OCI-LY3 (cell line): ENCODE measurements at regions not wholly inside any gene's neighbourhood (a gene's known extent, or its start where the extent isn't known, plus 50 kb on each side); places are given as distances from the start of the nearest gene placed in this dataset.

Experiments used
- H2AFZ ChIP-seq: fragments of 200-600, 300-600 bp; shearing (Covaris generic); 2 replicates; pipeline ENCODE4 v1.6.0; 2014; ENCODE audit warnings: antibody characterized with exemption, low read depth, low read length
- H3K27ac ChIP-seq: fragments of 200-600, 300-600 bp; sonication (generic); 2 replicates; pipeline ENCODE4 v1.5.1; 2014; ENCODE audit warnings: mild to moderate bottlenecking, low read length, moderate library complexity, mixed read lengths
- H3K27me3 ChIP-seq: fragments of 200-600, 300-600 bp; sonication (generic); 2 replicates; pipeline ENCODE4 v1.6.1; 2014; ENCODE audit warnings: low read depth, low read length, mixed read lengths
- H3K36me3 ChIP-seq: fragments of 200-600, 300-600 bp; sonication (generic); replicated peaks from 2 replicates; pipeline ENCODE3; 2014; ENCODE audit warnings: low read depth, low read length, mixed read lengths
- H3K4me1 ChIP-seq: fragments of 300-600, 200-600 bp; sonication (generic); 2 replicates; pipeline ENCODE4 v1.6.1; 2014; ENCODE audit warnings: low read length, mixed read lengths
- H3K4me2 ChIP-seq: fragments of 200-600, 300-600 bp; sonication (generic); 2 replicates; pipeline ENCODE4 v1.6.1; 2014; ENCODE audit warnings: low read length, mixed read lengths
- H3K4me3 ChIP-seq: fragments of 300-600, 200-600 bp; sonication (generic); 2 replicates; pipeline ENCODE4 v1.5.1; 2014; ENCODE audit warnings: antibody characterized with exemption, mild to moderate bottlenecking, low read length, moderate library complexity
- H3K79me2 ChIP-seq: fragments of 300-600, 200-600 bp; shearing (Covaris generic); 2 replicates; pipeline ENCODE4 v1.6.1; 2014; ENCODE audit warnings: mild to moderate bottlenecking, low read length, mixed read lengths
- H3K9ac ChIP-seq: fragments of 300-600, 200-600 bp; shearing (Covaris generic); 2 replicates; pipeline ENCODE4 v1.6.0; 2014; ENCODE audit warnings: mild to moderate bottlenecking, low read length, moderate library complexity
- H3K9me3 ChIP-seq: fragments of 200-600, 300-600 bp; shearing (Covaris generic); 2 replicates; pipeline ENCODE4 v1.6.1; 2014; ENCODE audit warnings: low read length, mixed read lengths; ENCODE audit not compliant: insufficient read depth
- H4K20me1 ChIP-seq: fragments of 200-600, 300-600 bp; sonication (generic); 2 replicates; pipeline ENCODE4 v1.6.1; 2016; ENCODE audit warnings: low read length, mixed read lengths; ENCODE audit not compliant: insufficient read depth
- EZH2phosphoT487 ChIP-seq: fragments of 200-600 bp; shearing (Covaris generic); IDR thresholded peaks from 2 replicates; pipeline ENCODE4 v1.6.1; 2018; ENCODE audit warnings: antibody characterized with exemption, mixed run types, low read depth
- TF ChIP-seq, protein P1 (sequence below): fragments of 200-600, 300-600 bp; sonication (generic); IDR thresholded peaks from 2 replicates; pipeline ENCODE4 v1.5.1; 2014; ENCODE audit warnings: antibody characterized with exemption, low read length, low read depth

DNA sequence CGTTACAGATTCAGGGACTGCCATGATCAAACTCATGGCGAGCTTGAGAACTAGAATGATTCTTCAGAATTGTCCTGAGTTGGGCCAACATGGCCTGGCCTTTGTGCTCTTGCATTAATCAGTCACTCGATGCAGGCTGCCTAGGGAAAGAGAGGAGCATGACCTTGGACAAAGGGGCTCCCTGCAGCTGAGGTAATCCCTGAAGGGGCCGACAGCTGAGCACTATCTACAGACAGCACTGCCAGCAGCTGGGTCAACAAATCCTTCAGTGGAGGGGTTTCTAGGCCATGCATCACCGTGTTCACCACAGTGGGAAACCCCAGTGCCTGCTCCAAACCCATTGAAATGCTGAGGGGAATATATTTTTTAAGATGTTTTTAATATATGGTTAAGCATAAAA is 159.5 kb upstream of the POU2AF2 start:
- no peaks in the 10 kb centered on the region for H3K27me3 ChIP-seq
- H3K4me1 ChIP-seq: peaks cover 9% of the 10 kb centered on the region; the same call in 1 of the 2 replicates
- H3K9ac ChIP-seq: no peak overlapping the region
- no peaks in the 10 kb centered on the region for H3K79me2 ChIP-seq
- H3K9me3 ChIP-seq: no peaks in the 10 kb centered on the region
- H3K27ac ChIP-seq: no peak overlapping the region
- no peak overlapping the region for H3K4me2 ChIP-seq
- H2AFZ ChIP-seq: no peak overlapping the region
- H3K36me3 ChIP-seq: no peaks in the 10 kb centered on the region
- H3K4me3 ChIP-seq: no peak overlapping the region
- H4K20me1 ChIP-seq: no peaks in the 10 kb centered on the region
- TF ChIP-seq, protein P1, sequence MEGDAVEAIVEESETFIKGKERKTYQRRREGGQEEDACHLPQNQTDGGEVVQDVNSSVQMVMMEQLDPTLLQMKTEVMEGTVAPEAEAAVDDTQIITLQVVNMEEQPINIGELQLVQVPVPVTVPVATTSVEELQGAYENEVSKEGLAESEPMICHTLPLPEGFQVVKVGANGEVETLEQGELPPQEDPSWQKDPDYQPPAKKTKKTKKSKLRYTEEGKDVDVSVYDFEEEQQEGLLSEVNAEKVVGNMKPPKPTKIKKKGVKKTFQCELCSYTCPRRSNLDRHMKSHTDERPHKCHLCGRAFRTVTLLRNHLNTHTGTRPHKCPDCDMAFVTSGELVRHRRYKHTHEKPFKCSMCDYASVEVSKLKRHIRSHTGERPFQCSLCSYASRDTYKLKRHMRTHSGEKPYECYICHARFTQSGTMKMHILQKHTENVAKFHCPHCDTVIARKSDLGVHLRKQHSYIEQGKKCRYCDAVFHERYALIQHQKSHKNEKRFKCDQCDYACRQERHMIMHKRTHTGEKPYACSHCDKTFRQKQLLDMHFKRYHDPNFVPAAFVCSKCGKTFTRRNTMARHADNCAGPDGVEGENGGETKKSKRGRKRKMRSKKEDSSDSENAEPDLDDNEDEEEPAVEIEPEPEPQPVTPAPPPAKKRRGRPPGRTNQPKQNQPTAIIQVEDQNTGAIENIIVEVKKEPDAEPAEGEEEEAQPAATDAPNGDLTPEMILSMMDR: no peak
- TF ChIP-seq EZH2phosphoT487: no peak

DNA sequence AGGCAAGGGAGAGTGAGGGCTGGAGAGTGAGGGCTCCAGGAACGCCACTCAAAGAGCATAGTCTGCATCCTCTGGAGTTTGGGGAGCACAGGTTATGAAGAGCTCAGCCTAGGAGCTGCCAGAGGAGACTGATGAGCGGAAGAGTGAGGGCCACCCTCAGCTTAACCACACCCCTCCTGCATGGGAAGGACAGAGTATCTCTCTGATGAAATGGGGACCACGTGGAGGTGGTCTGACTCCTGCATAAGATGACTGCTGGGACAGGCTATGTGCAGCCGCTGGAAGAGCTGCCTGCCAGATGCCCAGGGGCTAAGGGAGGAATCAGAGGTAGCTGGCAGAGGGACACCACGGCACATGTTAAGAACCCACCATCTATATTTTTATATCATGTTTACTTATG is 162.9 kb upstream of the POU2AF2 start:
- H3K79me2 ChIP-seq: no peaks in the 10 kb centered on the region
- H4K20me1 ChIP-seq: no peaks in the 10 kb centered on the region
- no peaks in the 10 kb centered on the region for H3K9me3 ChIP-seq
- peaks cover 9% of the 10 kb centered on the region; the same call in 1 of the 2 replicates for H3K4me1 ChIP-seq
- H2AFZ ChIP-seq: no peak overlapping the region
- TF ChIP-seq, protein P1: no peak
- TF ChIP-seq EZH2phosphoT487: no peak
- H3K9ac ChIP-seq: no peak overlapping the region
- H3K27ac ChIP-seq: no peak overlapping the region
- H3K27me3 ChIP-seq: no peaks in the 10 kb centered on the region
- no peaks in the 10 kb centered on the region for H3K36me3 ChIP-seq
- no peak overlapping the region for H3K4me3 ChIP-seq
- H3K4me2 ChIP-seq: no peak overlapping the region

DNA sequence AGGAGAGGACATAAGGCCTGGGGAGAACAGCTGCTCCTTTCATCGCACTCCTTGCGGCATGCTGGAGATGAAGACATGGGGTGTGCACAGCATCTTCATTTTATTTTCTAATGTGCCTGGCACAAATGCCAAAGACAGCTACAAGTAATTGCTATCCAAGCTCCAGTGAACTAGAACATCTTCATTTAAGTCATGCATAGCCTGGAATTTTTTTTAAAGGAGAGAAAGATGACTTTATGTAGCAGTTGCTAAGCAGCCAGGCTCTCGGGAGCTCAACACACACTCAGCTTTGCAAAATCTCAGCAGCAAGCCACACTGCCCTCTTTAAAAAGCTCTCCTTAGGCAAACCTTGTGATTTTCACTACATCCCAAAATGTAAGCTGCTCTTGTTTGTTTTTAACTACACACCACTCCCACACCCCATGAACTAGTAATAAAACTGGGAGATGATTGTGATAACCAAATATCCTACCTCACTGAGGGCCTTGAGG is 164.5 kb upstream of the POU2AF2 start:
- TF ChIP-seq EZH2phosphoT487: no peak
- TF ChIP-seq, protein P1: no peak
- H3K4me2 ChIP-seq: no peak overlapping the region
- no peaks in the 10 kb centered on the region for H3K9me3 ChIP-seq
- H3K4me3 ChIP-seq: no peak overlapping the region
- H3K9ac ChIP-seq: no peak overlapping the region
- no peaks in the 10 kb centered on the region for H4K20me1 ChIP-seq
- H3K27ac ChIP-seq: no peak overlapping the region
- no peak overlapping the region for H2AFZ ChIP-seq
- peaks cover 3% of the 10 kb centered on the region; the same call in 1 of the 2 replicates for H3K4me1 ChIP-seq
- H3K79me2 ChIP-seq: no peaks in the 10 kb centered on the region
- H3K36me3 ChIP-seq: no peaks in the 10 kb centered on the region
- no peaks in the 10 kb centered on the region for H3K27me3 ChIP-seq

DNA sequence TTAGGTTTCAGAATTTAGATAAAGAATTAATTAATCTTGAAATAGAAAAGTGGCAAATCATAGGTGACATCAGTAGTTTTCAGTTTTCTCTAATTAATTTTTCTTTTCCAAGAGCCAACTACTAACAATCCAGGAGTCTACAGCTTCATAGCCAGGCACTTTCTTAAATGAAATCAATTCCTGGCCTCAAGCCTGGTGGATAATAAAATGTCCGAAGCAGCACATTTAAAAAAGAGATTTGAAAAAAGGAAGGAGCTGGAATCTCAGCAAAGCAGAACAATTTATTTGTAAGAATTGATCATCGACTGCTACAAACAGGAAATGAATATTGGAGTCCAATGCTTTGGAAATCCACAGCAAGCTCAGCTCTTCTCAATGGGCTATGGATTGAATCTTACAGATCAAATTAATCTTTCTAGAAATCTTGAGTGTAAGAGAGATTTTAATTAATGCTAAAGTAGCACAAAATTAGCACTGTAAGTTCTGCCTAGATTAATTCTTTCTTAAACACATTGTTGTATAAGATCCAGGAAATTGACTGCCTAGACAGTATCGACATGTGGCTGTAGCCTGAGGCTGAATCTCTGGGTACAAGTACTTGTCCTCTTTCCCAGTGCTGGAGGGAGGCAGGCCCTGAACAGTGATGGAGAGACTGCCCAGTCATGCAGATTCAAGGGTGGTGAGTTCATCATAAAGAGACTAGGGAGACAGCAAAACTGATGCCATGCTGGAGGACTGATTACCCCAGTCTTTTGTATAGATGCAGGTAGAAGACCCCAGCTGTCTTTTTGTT is 167.8 kb upstream of the POU2AF2 start:
- no peak overlapping the region for H3K9ac ChIP-seq
- H2AFZ ChIP-seq: no peak overlapping the region

More for the DNA sequence above, 167.8 kb upstream of the POU2AF2 start:
- Histone ChIP-seq H3K36me3 (no peaks in the 10 kb centered on the region), H3K4me3 (no peak overlapping the region), H3K9me3 (no peaks in the 10 kb centered on the region), H3K4me1 (no peaks in the 10 kb centered on the region), H3K27ac (no peak overlapping the region), H3K27me3 (no peaks in the 10 kb centered on the region; the same call in 1 of the 2 replicates), H4K20me1 (no peaks in the 10 kb centered on the region), H3K4me2 (no peak overlapping the region), H3K79me2 (no peaks in the 10 kb centered on the region)
- no peak for TF ChIP-seq EZH2phosphoT487
- TF ChIP-seq, protein P1: no peak
